ENCODE measurements at regions not wholly inside any gene's neighbourhood (a gene's known extent, or its start where the extent isn't known, plus 50 kb on each side); places are given as distances from the start of the nearest gene placed in this dataset.

DNA sequence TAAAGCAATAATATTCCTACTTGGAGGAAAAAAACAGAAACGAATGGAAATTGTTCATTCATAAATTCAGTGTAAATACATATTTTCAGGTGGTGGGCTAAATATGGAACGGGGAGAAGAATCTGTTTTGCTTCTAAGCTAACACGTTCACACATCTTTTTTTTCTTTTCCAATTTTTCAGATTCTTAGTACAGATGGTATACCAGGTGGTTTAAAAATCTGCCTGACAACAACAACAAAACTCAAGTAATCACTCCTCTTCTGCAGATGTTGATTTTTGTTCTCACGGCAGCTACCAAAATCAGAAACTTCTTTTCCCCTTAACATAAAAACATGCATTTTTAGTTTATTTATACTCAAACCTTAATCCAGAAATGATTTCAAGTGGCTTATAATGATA lies 164.8 kb upstream of the SYT4 start:
- no peak overlapping the region for H3K4me3 ChIP-seq (ENCODE audit: low read length in 2 of 2)
- H3K9me3 ChIP-seq (ENCODE audit: control insufficient read depth in 2 of 2, insufficient read depth in 1 of 2, low read length in 1 of 2): peaks cover 1 to 7% of the 10 kb centered on the region in 2 donors
- no peak overlapping the region for H3K27ac ChIP-seq (ENCODE audit: low read depth in 1 of 2, low read length in 1 of 2)
- no peak for DNase-seq (ENCODE audit: low read depth in 6 of 9, low spot score in 9 of 9)
- H3K36me3 ChIP-seq (ENCODE audit: control insufficient read depth in 2 of 2, insufficient read depth in 2 of 2, low read length in 1 of 2): no peaks in the 10 kb centered on the region
- H3K4me1 ChIP-seq (ENCODE audit: control insufficient read depth in 2 of 2, insufficient read depth in 2 of 2, low read length in 2 of 2): no peaks in the 10 kb centered on the region
- WGBS: 93% methylated on average over 4 of the region's 4 CpGs
- H3K27me3 ChIP-seq (ENCODE audit: control insufficient read depth in 2 of 2, insufficient read depth in 1 of 2, low read length in 1 of 2): no peaks in the 10 kb centered on the region

DNA sequence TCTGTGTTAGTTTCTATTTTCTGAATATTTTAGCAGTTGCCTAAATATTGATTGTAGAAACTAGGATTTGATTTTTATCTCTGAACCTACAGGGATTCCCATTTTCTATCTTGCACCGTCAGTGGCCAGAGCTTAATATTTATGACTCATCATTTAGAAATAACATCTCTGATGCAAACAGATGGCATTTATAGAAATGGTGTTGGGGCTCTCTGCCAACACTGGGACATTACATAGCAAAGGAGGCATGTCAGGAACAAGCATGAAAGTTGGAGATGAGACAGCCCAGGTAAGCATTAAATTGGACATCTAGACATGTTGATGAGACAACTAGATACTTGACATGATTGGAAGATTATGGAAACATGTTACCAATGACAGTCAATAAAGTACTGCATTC lies 165.3 kb upstream of the SYT4 start:
- 91% methylated on average over 1 of the region's 1 CpG for WGBS
- Histone ChIP-seq H3K9me3 (ENCODE audit: control insufficient read depth in 2 of 2, insufficient read depth in 1 of 2, low read length in 1 of 2) (peaks cover 1 to 11% of the 10 kb centered on the region in 2 donors), H3K4me1 (ENCODE audit: control insufficient read depth in 2 of 2, insufficient read depth in 2 of 2, low read length in 2 of 2) (no peaks in the 10 kb centered on the region), H3K36me3 (ENCODE audit: control insufficient read depth in 2 of 2, insufficient read depth in 2 of 2, low read length in 1 of 2) (no peaks in the 10 kb centered on the region), H3K4me3 (ENCODE audit: low read length in 2 of 2) (no peak overlapping the region), H3K27ac (ENCODE audit: low read depth in 1 of 2, low read length in 1 of 2) (no peak overlapping the region), H3K27me3 (ENCODE audit: control insufficient read depth in 2 of 2, insufficient read depth in 1 of 2, low read length in 1 of 2) (no peaks in the 10 kb centered on the region)
- DNase-seq (ENCODE audit: low read depth in 6 of 9, low spot score in 9 of 9): no peak

DNA sequence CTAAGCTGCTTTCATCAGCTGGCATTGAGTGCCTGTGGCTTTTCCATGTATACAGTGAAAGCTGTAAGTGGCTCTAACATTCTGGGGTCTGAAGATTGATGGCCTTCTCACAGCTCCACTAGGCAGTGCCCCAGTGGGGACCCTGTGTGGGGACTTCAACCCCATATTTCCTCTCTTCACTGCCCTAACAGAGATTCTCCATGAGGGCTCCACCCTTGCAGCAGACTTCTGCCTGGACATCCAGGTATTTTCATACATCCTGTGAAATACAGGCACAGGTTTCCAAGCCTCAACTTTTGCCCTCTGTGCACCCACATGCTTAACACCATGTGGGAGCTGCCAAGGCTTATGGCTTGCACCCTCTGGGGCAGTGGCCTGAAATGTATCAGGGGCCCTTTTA lies 188.2 kb upstream of the SYT4 start:
- Histone ChIP-seq H3K36me3 (ENCODE audit: control insufficient read depth in 2 of 2, insufficient read depth in 2 of 2, low read length in 1 of 2) (no peaks in the 10 kb centered on the region), H3K4me3 (ENCODE audit: low read length in 2 of 2) (no peak overlapping the region), H3K4me1 (ENCODE audit: control insufficient read depth in 2 of 2, insufficient read depth in 2 of 2, low read length in 2 of 2) (no peaks in the 10 kb centered on the region), H3K9me3 (ENCODE audit: control insufficient read depth in 2 of 2, insufficient read depth in 1 of 2, low read length in 1 of 2) (peaks cover 0 to 7% of the 10 kb centered on the region in 2 donors), H3K27ac (ENCODE audit: low read depth in 1 of 2, low read length in 1 of 2) (no peak overlapping the region), H3K27me3 (ENCODE audit: control insufficient read depth in 2 of 2, insufficient read depth in 1 of 2, low read length in 1 of 2) (no peaks in the 10 kb centered on the region)
- DNase-seq (ENCODE audit: low read depth in 6 of 9, low spot score in 9 of 9): no peak

DNA sequence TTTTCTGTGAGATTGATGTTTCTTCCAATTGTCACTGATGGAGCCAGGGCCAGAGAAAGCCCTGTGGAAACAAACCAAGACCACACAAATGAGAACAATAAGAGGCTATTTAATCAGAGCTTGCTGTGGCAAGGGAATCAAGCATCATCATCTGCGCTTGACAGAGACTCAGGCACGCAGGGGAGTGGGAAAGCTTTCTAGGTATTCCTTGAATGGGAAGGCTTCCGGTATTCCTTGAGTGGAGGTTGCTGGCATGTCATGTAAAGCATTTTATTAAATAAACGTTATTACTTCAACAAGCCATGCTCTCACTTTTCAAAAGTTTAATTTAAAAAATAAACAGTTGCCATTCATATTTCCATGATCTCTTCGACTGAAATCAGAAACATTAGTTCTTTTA lies 194.6 kb upstream of the SYT4 start:
- Histone ChIP-seq H3K4me3 (ENCODE audit: low read length in 2 of 2) (no peak overlapping the region), H3K27ac (ENCODE audit: low read depth in 1 of 2, low read length in 1 of 2) (no peak overlapping the region), H3K27me3 (ENCODE audit: control insufficient read depth in 2 of 2, insufficient read depth in 1 of 2, low read length in 1 of 2) (no peaks in the 10 kb centered on the region), H3K36me3 (ENCODE audit: control insufficient read depth in 2 of 2, insufficient read depth in 2 of 2, low read length in 1 of 2) (no peaks in the 10 kb centered on the region), H3K9me3 (ENCODE audit: control insufficient read depth in 2 of 2, insufficient read depth in 1 of 2, low read length in 1 of 2) (no peaks in the 10 kb centered on the region), H3K4me1 (ENCODE audit: control insufficient read depth in 2 of 2, insufficient read depth in 2 of 2, low read length in 2 of 2) (no peaks in the 10 kb centered on the region)
- 86% methylated on average over 5 of the region's 5 CpGs for WGBS
- DNase-seq (ENCODE audit: low read depth in 6 of 9, low spot score in 9 of 9): no peak

DNA sequence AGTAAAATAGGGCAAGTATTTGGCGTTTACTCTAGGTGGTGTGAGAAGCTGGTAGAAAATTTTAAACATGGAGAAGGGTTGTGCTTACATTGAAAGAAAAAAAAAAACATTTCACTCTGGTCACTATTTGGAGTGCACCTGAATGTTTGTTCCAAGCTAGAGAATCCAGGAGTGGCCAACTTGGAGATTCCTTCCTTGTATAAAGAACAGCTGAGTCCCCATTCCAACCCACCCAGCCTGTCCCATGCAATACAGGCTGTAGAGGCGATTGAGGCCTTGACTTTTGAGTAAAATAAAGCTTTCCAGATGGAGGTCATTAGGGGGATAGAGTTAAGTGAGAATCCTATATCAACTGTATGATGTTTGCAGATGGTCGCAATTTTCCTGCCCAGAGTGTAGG lies 203.8 kb upstream of the SYT4 start:
- H3K27me3 ChIP-seq (ENCODE audit: control insufficient read depth in 2 of 2, insufficient read depth in 1 of 2, low read length in 1 of 2): no peaks in the 10 kb centered on the region
- peaks cover 1 to 16% of the 10 kb centered on the region in 2 donors for H3K9me3 ChIP-seq (ENCODE audit: control insufficient read depth in 2 of 2, insufficient read depth in 1 of 2, low read length in 1 of 2)
- no peaks in the 10 kb centered on the region for H3K36me3 ChIP-seq (ENCODE audit: control insufficient read depth in 2 of 2, insufficient read depth in 2 of 2, low read length in 1 of 2)
- H3K27ac ChIP-seq (ENCODE audit: low read depth in 1 of 2, low read length in 1 of 2): no peak overlapping the region
- no peaks in the 10 kb centered on the region for H3K4me1 ChIP-seq (ENCODE audit: control insufficient read depth in 2 of 2, insufficient read depth in 2 of 2, low read length in 2 of 2)
- no peak for DNase-seq (ENCODE audit: low read depth in 6 of 9, low spot score in 9 of 9)
- 88% methylated on average over 3 of the region's 3 CpGs for WGBS
- no peak overlapping the region for H3K4me3 ChIP-seq (ENCODE audit: low read length in 2 of 2)

DNA sequence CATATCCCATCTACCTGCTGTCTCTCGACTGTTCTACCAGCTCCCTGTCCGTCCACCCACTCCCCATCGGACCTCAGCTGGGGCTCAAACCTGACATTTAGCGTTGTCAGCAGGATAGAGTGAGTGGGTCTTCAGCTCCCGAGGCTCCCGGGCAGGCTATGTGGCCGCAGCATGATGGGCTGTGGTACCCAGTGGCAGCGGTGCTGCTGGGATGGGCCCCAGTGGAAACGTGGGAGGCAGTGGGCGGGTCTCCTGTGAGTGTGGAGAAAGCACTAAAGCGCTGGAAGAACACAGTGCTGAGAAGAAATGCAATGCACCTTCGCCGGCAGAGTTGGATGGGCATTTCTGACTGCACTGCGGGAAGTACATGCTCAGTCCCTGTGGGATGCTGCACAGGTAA lies 204.8 kb upstream of the SYT4 start:
- no peaks in the 10 kb centered on the region for H3K4me1 ChIP-seq (ENCODE audit: control insufficient read depth in 2 of 2, insufficient read depth in 2 of 2, low read length in 2 of 2)
- H3K36me3 ChIP-seq (ENCODE audit: control insufficient read depth in 2 of 2, insufficient read depth in 2 of 2, low read length in 1 of 2): no peaks in the 10 kb centered on the region
- H3K27ac ChIP-seq (ENCODE audit: low read depth in 1 of 2, low read length in 1 of 2): no peak overlapping the region
- H3K27me3 ChIP-seq (ENCODE audit: control insufficient read depth in 2 of 2, insufficient read depth in 1 of 2, low read length in 1 of 2): no peaks in the 10 kb centered on the region
- no peak overlapping the region for H3K4me3 ChIP-seq (ENCODE audit: low read length in 2 of 2)
- H3K9me3 ChIP-seq (ENCODE audit: control insufficient read depth in 2 of 2, insufficient read depth in 1 of 2, low read length in 1 of 2): peaks cover 3 to 25% of the 10 kb centered on the region in 2 donors
- WGBS: 93% methylated on average over 14 of the region's 14 CpGs
- no peak for DNase-seq (ENCODE audit: low read depth in 6 of 9, low spot score in 9 of 9)

DNA sequence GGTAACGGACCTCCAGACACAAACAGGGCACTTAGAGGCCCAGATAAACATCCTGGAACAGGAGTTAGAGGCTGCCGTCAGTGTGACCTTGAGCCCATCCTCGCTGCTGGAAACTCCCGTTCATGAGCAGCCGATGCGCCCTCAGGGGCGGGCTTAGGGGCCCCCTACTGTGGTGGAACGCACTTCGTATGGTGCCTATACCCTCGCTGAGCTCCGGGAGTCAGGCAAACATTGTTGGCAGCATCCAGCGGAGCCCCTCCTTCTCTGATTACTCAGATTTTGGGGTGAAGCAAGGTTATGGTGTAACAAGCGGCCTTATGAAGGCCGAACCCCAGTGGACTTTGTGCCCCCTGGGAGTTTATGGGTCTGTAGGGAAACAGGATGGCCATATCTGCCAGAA lies 205.3 kb upstream of the SYT4 start:
- no peak overlapping the region for H3K4me3 ChIP-seq (ENCODE audit: low read length in 2 of 2)
- no peak for DNase-seq (ENCODE audit: low read depth in 6 of 9, low spot score in 9 of 9)
- no peaks in the 10 kb centered on the region for H3K27me3 ChIP-seq (ENCODE audit: control insufficient read depth in 2 of 2, insufficient read depth in 1 of 2, low read length in 1 of 2)
- H3K9me3 ChIP-seq (ENCODE audit: control insufficient read depth in 2 of 2, insufficient read depth in 1 of 2, low read length in 1 of 2): peaks cover 3 to 25% of the 10 kb centered on the region in 2 donors
- WGBS: 93% methylated on average over 14 of the region's 14 CpGs
- no peaks in the 10 kb centered on the region for H3K36me3 ChIP-seq (ENCODE audit: control insufficient read depth in 2 of 2, insufficient read depth in 2 of 2, low read length in 1 of 2)
- no peak overlapping the region for H3K27ac ChIP-seq (ENCODE audit: low read depth in 1 of 2, low read length in 1 of 2)
- no peaks in the 10 kb centered on the region for H3K4me1 ChIP-seq (ENCODE audit: control insufficient read depth in 2 of 2, insufficient read depth in 2 of 2, low read length in 2 of 2)

DNA sequence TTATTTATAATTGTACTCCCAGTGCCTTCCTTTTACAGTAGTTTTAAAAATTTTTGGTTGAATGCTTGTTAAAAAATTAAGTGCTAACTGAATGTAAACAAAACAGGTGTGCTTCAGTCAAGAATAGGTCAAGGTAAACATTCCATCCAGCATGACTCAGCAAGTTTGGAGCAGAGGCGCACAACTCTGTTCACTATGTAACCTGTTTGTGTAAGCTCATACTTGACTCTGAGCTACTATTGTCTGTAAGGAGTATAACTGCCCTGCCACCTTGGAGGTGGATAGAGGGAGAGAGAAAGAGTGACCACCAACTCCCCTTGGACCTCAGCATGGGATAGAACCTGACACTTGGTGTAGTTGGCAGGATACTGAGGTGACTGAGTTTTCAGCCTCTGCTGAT lies 207.4 kb upstream of the SYT4 start:
- Histone ChIP-seq H3K9me3 (ENCODE audit: control insufficient read depth in 2 of 2, insufficient read depth in 1 of 2, low read length in 1 of 2) (peaks cover 5 to 30% of the 10 kb centered on the region in 2 donors), H3K27me3 (ENCODE audit: control insufficient read depth in 2 of 2, insufficient read depth in 1 of 2, low read length in 1 of 2) (no peaks in the 10 kb centered on the region), H3K36me3 (ENCODE audit: control insufficient read depth in 2 of 2, insufficient read depth in 2 of 2, low read length in 1 of 2) (no peaks in the 10 kb centered on the region), H3K4me1 (ENCODE audit: control insufficient read depth in 2 of 2, insufficient read depth in 2 of 2, low read length in 2 of 2) (no peaks in the 10 kb centered on the region), H3K4me3 (ENCODE audit: low read length in 2 of 2) (no peak overlapping the region), H3K27ac (ENCODE audit: low read depth in 1 of 2, low read length in 1 of 2) (no peak overlapping the region)
- 99% methylated on average over 1 of the region's 1 CpG for WGBS
- no peak for DNase-seq (ENCODE audit: low read depth in 6 of 9, low spot score in 9 of 9)

DNA sequence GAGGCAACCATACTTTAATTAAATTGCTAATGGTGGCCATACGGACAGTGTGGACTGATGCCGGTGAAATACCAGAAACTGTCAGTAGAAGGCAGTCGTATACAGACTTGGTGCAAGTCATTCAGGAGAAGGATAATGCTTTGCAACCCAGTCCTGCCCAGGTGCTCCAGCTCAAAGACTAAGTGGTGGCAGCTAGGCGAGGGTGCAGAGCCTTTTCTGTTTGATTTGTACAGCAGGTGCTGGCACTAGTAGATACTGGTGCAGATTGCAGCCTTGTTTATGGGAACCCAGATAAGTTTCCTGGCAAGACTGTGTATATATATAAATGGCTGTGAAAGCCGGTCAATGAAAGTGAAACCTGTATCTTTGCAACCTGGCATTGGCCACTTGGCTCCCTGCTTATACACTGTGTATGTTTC lies 208.3 kb upstream of the SYT4 start:
- H3K4me3 ChIP-seq (ENCODE audit: low read length in 2 of 2): no peak overlapping the region
- H3K27me3 ChIP-seq (ENCODE audit: control insufficient read depth in 2 of 2, insufficient read depth in 1 of 2, low read length in 1 of 2): no peaks in the 10 kb centered on the region
- no peak for DNase-seq (ENCODE audit: low read depth in 6 of 9, low spot score in 9 of 9)
- H3K4me1 ChIP-seq (ENCODE audit: control insufficient read depth in 2 of 2, insufficient read depth in 2 of 2, low read length in 2 of 2): no peaks in the 10 kb centered on the region
- WGBS: 97% methylated on average over 5 of the region's 5 CpGs
- no peak overlapping the region for H3K27ac ChIP-seq (ENCODE audit: low read depth in 1 of 2, low read length in 1 of 2)
- peaks cover 5 to 30% of the 10 kb centered on the region in 2 donors for H3K9me3 ChIP-seq (ENCODE audit: control insufficient read depth in 2 of 2, insufficient read depth in 1 of 2, low read length in 1 of 2)
- no peaks in the 10 kb centered on the region for H3K36me3 ChIP-seq (ENCODE audit: control insufficient read depth in 2 of 2, insufficient read depth in 2 of 2, low read length in 1 of 2)

DNA sequence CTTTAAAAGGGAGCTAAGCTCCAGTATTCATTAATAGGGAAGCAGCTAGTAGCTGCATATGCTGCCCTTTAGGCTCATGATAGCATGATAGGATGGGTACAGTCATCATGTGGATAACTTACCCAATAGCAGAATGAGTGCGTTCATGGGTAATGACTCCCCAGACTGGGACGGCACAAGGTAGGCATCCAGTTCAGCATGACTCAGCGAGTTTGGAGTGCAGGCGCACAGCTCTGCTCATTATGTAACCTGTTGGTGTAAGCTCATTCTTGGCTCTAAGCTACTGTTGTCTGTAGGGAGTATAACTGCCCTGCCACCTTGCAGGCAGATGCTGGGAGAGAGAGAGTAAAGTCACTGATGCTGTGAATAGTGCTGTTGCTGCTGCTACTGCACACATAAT lies 209.2 kb upstream of the SYT4 start:
- no peaks in the 10 kb centered on the region for H3K27me3 ChIP-seq (ENCODE audit: control insufficient read depth in 2 of 2, insufficient read depth in 1 of 2, low read length in 1 of 2)
- no peaks in the 10 kb centered on the region for H3K4me1 ChIP-seq (ENCODE audit: control insufficient read depth in 2 of 2, insufficient read depth in 2 of 2, low read length in 2 of 2)
- DNase-seq (ENCODE audit: low read depth in 6 of 9, low spot score in 9 of 9): peak in 6 of 9 donors; percentile 3 to 45 (median 9)
- H3K4me3 ChIP-seq (ENCODE audit: low read length in 2 of 2): no peak overlapping the region
- H3K9me3 ChIP-seq (ENCODE audit: control insufficient read depth in 2 of 2, insufficient read depth in 1 of 2, low read length in 1 of 2): peaks cover 5 to 30% of the 10 kb centered on the region in 2 donors
- no peaks in the 10 kb centered on the region for H3K36me3 ChIP-seq (ENCODE audit: control insufficient read depth in 2 of 2, insufficient read depth in 2 of 2, low read length in 1 of 2)
- H3K27ac ChIP-seq (ENCODE audit: low read depth in 1 of 2, low read length in 1 of 2): no peak overlapping the region
- 96% methylated on average over 4 of the region's 4 CpGs for WGBS
